Keratinocyte (primary cell): ENCODE measurements at regions not wholly inside any gene's neighbourhood (a gene's known extent, or its start where the extent isn't known, plus 50 kb on each side); places are given as distances from the start of the nearest gene placed in this dataset.

Experiments
- EZH2 ChIP-seq: IDR thresholded peaks from one replicate; pipeline ENCODE4 v1.6.1; 2012; ENCODE audit warnings: inconsistent platforms, mild to moderate bottlenecking, low read length, moderate library complexity
- TF ChIP-seq, protein P1 (sequence below), 3 experiments: IDR thresholded peaks in 1 of 3; conservative IDR thresholded peaks in 1 of 3; optimal IDR thresholded peaks in 1 of 3; 2 replicates in 2 of 3; 3 replicates in 1 of 3; pipeline versions ENCODE3 to v1.5.1; 2011; ENCODE audit warnings: low read length in 3 of 3, mild to moderate bottlenecking in 3 of 3, moderate library complexity in 2 of 3, control low read depth in 1 of 3, inconsistent platforms in 1 of 3; ENCODE audit not compliant: insufficient read depth in 2 of 3; ENCODE audit errors: extremely low read depth in 1 of 3

DNA sequence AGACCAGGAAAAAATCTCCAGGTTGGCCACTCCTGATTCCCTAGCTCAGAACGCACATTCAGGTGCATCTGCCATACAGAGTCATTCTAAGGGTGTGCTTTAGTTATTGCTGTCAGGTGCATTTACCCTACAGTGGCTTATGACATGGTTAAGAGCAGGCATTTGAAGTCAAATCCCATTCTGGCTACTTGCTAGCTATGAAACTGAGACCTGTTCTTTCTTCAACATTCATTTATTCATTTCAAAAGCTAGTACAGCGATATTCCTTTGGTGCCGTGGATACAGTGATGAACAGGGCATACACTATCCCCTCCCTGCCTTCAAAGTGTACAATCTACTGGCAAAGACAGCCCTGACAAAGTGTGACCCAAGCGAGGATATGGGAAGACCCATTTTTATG lies 508.3 kb downstream of the NPIPA7 start:
- TF ChIP-seq, protein P1, sequence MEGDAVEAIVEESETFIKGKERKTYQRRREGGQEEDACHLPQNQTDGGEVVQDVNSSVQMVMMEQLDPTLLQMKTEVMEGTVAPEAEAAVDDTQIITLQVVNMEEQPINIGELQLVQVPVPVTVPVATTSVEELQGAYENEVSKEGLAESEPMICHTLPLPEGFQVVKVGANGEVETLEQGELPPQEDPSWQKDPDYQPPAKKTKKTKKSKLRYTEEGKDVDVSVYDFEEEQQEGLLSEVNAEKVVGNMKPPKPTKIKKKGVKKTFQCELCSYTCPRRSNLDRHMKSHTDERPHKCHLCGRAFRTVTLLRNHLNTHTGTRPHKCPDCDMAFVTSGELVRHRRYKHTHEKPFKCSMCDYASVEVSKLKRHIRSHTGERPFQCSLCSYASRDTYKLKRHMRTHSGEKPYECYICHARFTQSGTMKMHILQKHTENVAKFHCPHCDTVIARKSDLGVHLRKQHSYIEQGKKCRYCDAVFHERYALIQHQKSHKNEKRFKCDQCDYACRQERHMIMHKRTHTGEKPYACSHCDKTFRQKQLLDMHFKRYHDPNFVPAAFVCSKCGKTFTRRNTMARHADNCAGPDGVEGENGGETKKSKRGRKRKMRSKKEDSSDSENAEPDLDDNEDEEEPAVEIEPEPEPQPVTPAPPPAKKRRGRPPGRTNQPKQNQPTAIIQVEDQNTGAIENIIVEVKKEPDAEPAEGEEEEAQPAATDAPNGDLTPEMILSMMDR (optimal IDR thresholded peaks at IDR 0.05 in 1 of 3, IDR thresholded peaks at IDR 0.05 in 1 of 3, conservative IDR thresholded peaks at IDR 0.05 in 1 of 3; ENCODE audit: extremely low read depth in 1 of 3, insufficient read depth in 2 of 3, low read length in 3 of 3) = no peak
- no peak for TF ChIP-seq EZH2
